IMR-90 (cell line): ENCODE measurements at regions not wholly inside any gene's neighbourhood (a gene's known extent, or its start where the extent isn't known, plus 50 kb on each side); places are given as distances from the start of the nearest gene placed in this dataset.

Experiments
- ATAC-seq: fragments of 200-7000 bp; cut with Tn5 transposase; 2 replicates; pipeline ENCODE4 v1.9.1; 2020; ENCODE audit warnings: low read depth, mild to moderate bottlenecking, moderate library complexity
- BruUV-seq: library from RNA; stranded (reverse); fragments of 400-500 nt; replicated peaks from 2 replicates; lab custom pipeline; 2021; lab: Mats Ljungman, UMichigan
- CTCF ChIA-PET: fragments of 300-600 bp; formaldehyde crosslinking; extraction: SDS; loops from one replicate; lab custom pipeline; 2021; ENCODE audit warnings: antibody characterized with exemption; lab: Yijun Ruan, JAX
- POLR2A ChIA-PET: fragments of 300-600 bp; sonication (Branson Sonifier 250); formaldehyde crosslinking; loops from one replicate; lab custom pipeline; 2022; ENCODE audit warnings: antibody characterized with exemption; ENCODE audit not compliant: unreplicated experiment; lab: Charles Lee
- DNase-seq: peaks from one replicate; pipeline ENCODE4 v3.0.0; 2013
- H2AFZ ChIP-seq: replicated peaks from 2 replicates; pipeline ENCODE3; 2013; ENCODE audit warnings: low read length, mild to moderate bottlenecking; ENCODE audit not compliant: poor library complexity
- H2AK5ac ChIP-seq: 2 replicates; pipeline ENCODE4 v1.6.1; 2013; ENCODE audit warnings: low read depth, low read length, inconsistent platforms
- H2AK9ac ChIP-seq: replicated peaks from 2 replicates; pipeline ENCODE3; 2013; ENCODE audit warnings: mild to moderate bottlenecking, low read depth, low read length, moderate library complexity; ENCODE audit not compliant: poor library complexity
- H2BK120ac ChIP-seq: 2 replicates; pipeline ENCODE4 v1.6.1; 2013; ENCODE audit warnings: low read depth, low read length, inconsistent platforms
- H2BK15ac ChIP-seq: 3 replicates; pipeline ENCODE4 v1.6.1; 2013; ENCODE audit warnings: low read depth, low read length, inconsistent platforms
- H2BK20ac ChIP-seq: 2 replicates; pipeline ENCODE4 v1.6.1; 2013; ENCODE audit warnings: low read depth, mild to moderate bottlenecking, inconsistent platforms, low read length, moderate library complexity
- H2BK5ac ChIP-seq: 2 replicates; pipeline ENCODE4 v1.6.1; 2013; ENCODE audit warnings: mild to moderate bottlenecking, low read depth, low read length, inconsistent platforms; ENCODE audit not compliant: poor library complexity, severe bottlenecking
- H3K14ac ChIP-seq: replicated peaks from 2 replicates; pipeline ENCODE4 v1.6.1; 2013; ENCODE audit warnings: low read depth, low read length, inconsistent platforms
- H3K18ac ChIP-seq: 2 replicates; pipeline ENCODE4 v1.6.1; 2013; ENCODE audit warnings: low read depth, low read length, control low read depth
- H3K23ac ChIP-seq: 2 replicates; pipeline ENCODE4 v1.6.1; 2013; ENCODE audit warnings: low read depth, low read length, inconsistent platforms
- H3K27ac ChIP-seq: 2 replicates; pipeline ENCODE4 v1.5.1; 2013; ENCODE audit warnings: mild to moderate bottlenecking, control low read depth, low read length; ENCODE audit not compliant: insufficient read depth
- H3K27me3 ChIP-seq: 2 replicates; pipeline ENCODE4 v1.6.1; 2013; ENCODE audit warnings: low read length; ENCODE audit not compliant: control insufficient read depth, insufficient read depth
- H3K36me3 ChIP-seq: 2 replicates; pipeline ENCODE4 v1.6.1; 2013; ENCODE audit warnings: low read length, mixed read lengths; ENCODE audit not compliant: control insufficient read depth, insufficient read depth
- H3K4ac ChIP-seq: 2 replicates; pipeline ENCODE4 v1.6.1; 2013; ENCODE audit warnings: low read depth, low read length, inconsistent platforms
- H3K4me1 ChIP-seq: 2 replicates; pipeline ENCODE4 v1.6.1; 2013; ENCODE audit warnings: low read length, mixed read lengths; ENCODE audit not compliant: control insufficient read depth, insufficient read depth
- H3K4me2 ChIP-seq: 2 replicates; pipeline ENCODE4 v1.6.1; 2013; ENCODE audit warnings: low read depth, mild to moderate bottlenecking, control low read depth, low read length, moderate library complexity
- H3K4me3 ChIP-seq: 2 replicates; pipeline ENCODE4 v1.5.1; 2013; ENCODE audit warnings: low read depth, mild to moderate bottlenecking, control low read depth, low read length, moderate library complexity; ENCODE audit not compliant: insufficient read depth
- H3K56ac ChIP-seq: 2 replicates; pipeline ENCODE4 v1.6.1; 2013; ENCODE audit warnings: low read length, inconsistent platforms; ENCODE audit not compliant: insufficient read depth; ENCODE audit errors: extremely low read depth
- H3K79me1 ChIP-seq, 2 experiments: 2 replicates each; pipeline ENCODE4 v1.6.1; 2013; ENCODE audit warnings: low read length in 2 of 2, inconsistent platforms in 1 of 2, low read depth in 1 of 2
- H3K9ac ChIP-seq: 2 replicates; pipeline ENCODE4 v1.6.1; 2013; ENCODE audit warnings: low read depth, low read length, control low read depth
- H3K9me1 ChIP-seq: 2 replicates; pipeline ENCODE4 v1.6.1; 2013; ENCODE audit warnings: low read length, inconsistent platforms; ENCODE audit not compliant: insufficient read depth
- H3K9me3 ChIP-seq: 2 replicates; pipeline ENCODE4 v1.6.1; 2013; ENCODE audit warnings: low read length; ENCODE audit not compliant: control insufficient read depth, insufficient read depth
- H4K20me1 ChIP-seq: 2 replicates; pipeline ENCODE4 v1.6.1; 2013; ENCODE audit warnings: low read length, inconsistent platforms; ENCODE audit not compliant: insufficient read depth
- H4K5ac ChIP-seq: 2 replicates; pipeline ENCODE4 v1.6.1; 2013; ENCODE audit warnings: mild to moderate bottlenecking, low read depth, low read length, control low read depth
- H4K8ac ChIP-seq, 2 experiments: 2 replicates each; pipeline ENCODE4 v1.6.1; 2013; ENCODE audit warnings: low read depth in 2 of 2, low read length in 2 of 2, control low read depth in 1 of 2, inconsistent platforms in 1 of 2
- H4K91ac ChIP-seq: 2 replicates; pipeline ENCODE4 v1.6.1; 2013; ENCODE audit warnings: low read depth, low read length, inconsistent platforms; ENCODE audit not compliant: insufficient read depth
- BHLHE40 ChIP-seq: fragments of 150-350 bp; IDR thresholded peaks from 2 replicates; pipeline ENCODE4 v1.6.1; 2016; ENCODE audit warnings: mild to moderate bottlenecking, low read depth, low read length
- CEBPB ChIP-seq: IDR thresholded peaks from 2 replicates; pipeline ENCODE4 v1.6.1; 2012; ENCODE audit warnings: low read depth, low read length, improper control_type of control experiment
- CHD1 ChIP-seq: IDR thresholded peaks from 2 replicates; pipeline ENCODE4 v1.6.1; 2012; ENCODE audit warnings: low read depth, low read length, improper control_type of control experiment
- CTCF ChIP-seq: conservative IDR thresholded peaks from 2 replicates; pipeline ENCODE4 v1.5.1; 2012; ENCODE audit warnings: mild to moderate bottlenecking, low read depth, low read length, improper control_type of control experiment
- ELK1 ChIP-seq: fragments of 150-350 bp; IDR thresholded peaks from 2 replicates; pipeline ENCODE4 v1.6.1; 2016; ENCODE audit warnings: low read depth, mild to moderate bottlenecking, low read length, moderate library complexity, borderline replicate concordance
- FOS ChIP-seq: fragments of 150-350 bp; IDR thresholded peaks from 2 replicates; pipeline ENCODE4 v1.6.1; 2016; ENCODE audit warnings: low read depth, low read length
- MAZ ChIP-seq: IDR thresholded peaks from 2 replicates; pipeline ENCODE4 v1.6.1; 2012; ENCODE audit warnings: low read depth, mild to moderate bottlenecking, low read length, improper control_type of control experiment, moderate library complexity, borderline replicate concordance
- MXI1 ChIP-seq: IDR thresholded peaks from 2 replicates; pipeline ENCODE4 v1.6.1; 2012; ENCODE audit warnings: low read depth, mild to moderate bottlenecking, low read length, moderate library complexity, borderline replicate concordance
- NFE2L2 ChIP-seq: fragments of 150-350 bp; IDR thresholded peaks from 2 replicates; pipeline ENCODE4 v1.6.1; 2016; ENCODE audit warnings: low read depth, mild to moderate bottlenecking, low read length
- POLR2A ChIP-seq: IDR thresholded peaks from 2 replicates; pipeline ENCODE4 v1.6.1; 2012; ENCODE audit warnings: mild to moderate bottlenecking, low read depth, low read length
- RAD21 ChIP-seq: IDR thresholded peaks from 2 replicates; pipeline ENCODE4 v1.6.1; 2012; ENCODE audit warnings: low read length, improper control_type of control experiment
- RFX5 ChIP-seq: IDR thresholded peaks from 2 replicates; pipeline ENCODE4 v1.8.0; 2012; ENCODE audit warnings: low read depth, mild to moderate bottlenecking, low read length, moderate library complexity
- SMC3 ChIP-seq: fragments of 150-350 bp; IDR thresholded peaks from 2 replicates; pipeline ENCODE4 v1.6.1; 2016; ENCODE audit warnings: low read depth, mild to moderate bottlenecking, antibody characterized with exemption, low read length, moderate library complexity
- USF2 ChIP-seq: fragments of 150-350 bp; IDR thresholded peaks from 2 replicates; pipeline ENCODE4 v1.6.1; 2017; ENCODE audit warnings: mild to moderate bottlenecking, antibody characterized with exemption, low read length, low read depth
- WGBS, 2 experiments: methylation state at CpG; one replicate each; pipeline versions ENCODE4 v1.1.5 to v1.1.7; 2013; ENCODE audit warnings: missing lambda C conversion rate in 2 of 2; ENCODE audit not compliant: insufficient read length in 1 of 2; ENCODE audit errors: extremely low coverage in 2 of 2; 5-methylcytosine and 5-hydroxymethylcytosine counted together
- dilution Hi-C: fragments of 300-500 bp; cut with HindIII; formaldehyde crosslinking; loops from one replicate; pipeline ENCODE4 v1.14.3; 2018; ENCODE audit warnings: low sequenced_read_pairs; ENCODE audit not compliant: unreplicated experiment
- in situ Hi-C: fragments of 300-500 bp; cut with MboI; formaldehyde crosslinking; loops from 3 replicates; pipeline ENCODE4 v1.14.3; 2019; ENCODE audit warnings: low sequenced_read_pairs, inconsistent platforms, mixed read lengths
- intact Hi-C: fragments of 100-400 bp; cut with micrococcal nuclease; formaldehyde crosslinking; loops from 2 replicates; pipeline ENCODE4 v1.10.0; 2022

- TF ChIP-seq MXI1 = no peak
- TF ChIP-seq POLR2A = no peak
- TF ChIP-seq USF2 = no peak
- TF ChIP-seq NFE2L2 = no peak
- TF ChIP-seq BHLHE40 = no peak
- TF ChIP-seq CTCF = no peak
- TF ChIP-seq MAZ = no peak
- TF ChIP-seq CHD1 = no peak
- TF ChIP-seq FOS = no peak
- no peak for TF ChIP-seq ELK1
- no peak for TF ChIP-seq CEBPB
- no peak for TF ChIP-seq RAD21
- TF ChIP-seq RFX5 = no peak
- TF ChIP-seq SMC3 = no peak
- Histone ChIP-seq H3K79me1 (no peaks in the 10 kb centered on the region), H4K8ac (no peak overlapping the region), H3K4me3 (no peak overlapping the region), H3K18ac (no peak overlapping the region), H2AK5ac (no peak overlapping the region), H3K56ac (no peak overlapping the region), H2AFZ (no peak overlapping the region), H3K9me3 (no peaks in the 10 kb centered on the region), H2AK9ac (no peak overlapping the region), H3K14ac (no peak overlapping the region), H4K5ac (no peak overlapping the region), H4K20me1 (no peaks in the 10 kb centered on the region), H4K91ac (no peak overlapping the region), H3K9ac (no peak overlapping the region), H3K4me2 (no peak overlapping the region), H3K9me1 (no peaks in the 10 kb centered on the region), H2BK5ac (no peak overlapping the region), H3K36me3 (no peaks in the 10 kb centered on the region), H3K4ac (no peak overlapping the region), H3K4me1 (no peaks in the 10 kb centered on the region), H3K23ac (no peak overlapping the region), H3K27me3 (peaks cover 12% of the 10 kb centered on the region), H2BK120ac (no peak overlapping the region), H2BK20ac (no peak overlapping the region), H2BK15ac (no peak overlapping the region), H3K27ac (no peak overlapping the region)
- dilution Hi-C loops (no loop called here), in situ Hi-C loops (no loop called here), intact Hi-C loops (no loop called here)
- ChIA-PET CTCF (no interaction called here), POLR2A (no interaction called here)
- BruUV-seq = no TSS peak
- 40% methylated on average over 1 of the region's 3 CpGs; no CpG with 5 or more reads in 1 of the 2 experiments for WGBS, 2 experiments
- ATAC-seq (no peak), DNase-seq (no peak)
These were observed 77.1 kb downstream of the ZNF467 start for GRCh38 chr7:149696280-149696679.
